ENCODE measurements at regions not wholly inside any gene's neighbourhood (a gene's known extent, or its start where the extent isn't known, plus 50 kb on each side); places are given as distances from the start of the nearest gene placed in this dataset.

DNA sequence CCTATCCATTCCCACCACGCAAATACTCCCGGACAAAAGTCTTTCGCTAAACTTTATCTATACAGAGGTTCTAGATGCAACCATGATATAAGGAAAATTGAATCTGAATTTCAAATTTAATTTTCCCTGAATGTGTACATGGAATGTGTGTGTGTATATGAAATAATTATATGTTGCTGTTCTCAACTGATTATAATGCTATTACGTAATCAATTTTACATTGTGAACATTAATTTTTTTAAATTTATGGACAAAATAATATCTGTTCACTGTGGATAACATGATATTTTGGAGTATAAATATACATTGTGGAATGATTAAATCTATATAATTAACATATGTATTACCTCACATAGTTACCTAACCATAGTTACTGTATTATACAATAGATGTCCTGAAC, 1250.6 kb downstream of the EFNA5 start:
- intact Hi-C loops (cut with DNase I; ENCODE audit: low total_unique reads), result no loop called here
- no peaks in the 10 kb centered on the region for H3K4me1 ChIP-seq
- H3K27ac ChIP-seq, result no peak overlapping the region
- DNase-seq, result no peak
- no peak overlapping the region for H3K4me3 ChIP-seq
- H3K36me3 ChIP-seq, result no peaks in the 10 kb centered on the region
- TF ChIP-seq CTCF (IDR thresholded peaks at IDR 0.05), result no peak
- TF ChIP-seq POLR2A (IDR thresholded peaks at IDR 0.05), result no peak
- TF ChIP-seq POLR2AphosphoS5 (IDR thresholded peaks at IDR 0.05), result no peak
- TF ChIP-seq EP300 (IDR thresholded peaks at IDR 0.05), result no peak
- H3K9me3 ChIP-seq, result peaks cover 0 to 13% (median 8%) of the 10 kb centered on the region in 4 donors
- no peaks in the 10 kb centered on the region for H3K27me3 ChIP-seq
- 60 to 77% (median 74%) methylated on average over 4 of the region's 4 CpGs for WGBS, 5 donors

- Histone ChIP-seq H3K27me3 (no peaks in the 10 kb centered on the region), H3K4me1 (no peaks in the 10 kb centered on the region), H3K4me3 (no peak overlapping the region), H3K36me3 (no peaks in the 10 kb centered on the region), H3K9me3 (peaks cover 0 to 7% (median 5%) of the 10 kb centered on the region in 4 donors), H3K27ac (no peak overlapping the region)
- TF ChIP-seq CTCF (IDR thresholded peaks at IDR 0.05) (no peak), POLR2A (IDR thresholded peaks at IDR 0.05) (no peak), POLR2AphosphoS5 (IDR thresholded peaks at IDR 0.05) (no peak), EP300 (IDR thresholded peaks at IDR 0.05) (no peak)
- no peak for DNase-seq
- WGBS, 5 donors, result 72 to 79% (median 74%) methylated on average over 2 of the region's 2 CpGs
- intact Hi-C loops (cut with DNase I; ENCODE audit: low total_unique reads), result no loop called here
Observed at GRCh38 chr5:106418196-106418595, 1252.5 kb downstream of the EFNA5 start.

- no peak overlapping the region for H3K4me3 ChIP-seq
- no peak for TF ChIP-seq CTCF (IDR thresholded peaks at IDR 0.05)
- H3K27me3 ChIP-seq, result no peaks in the 10 kb centered on the region
- WGBS, 5 donors, result 90 to 95% (median 93%) methylated on average over 6 of the region's 6 CpGs
- no peak overlapping the region for H3K27ac ChIP-seq
- no peaks in the 10 kb centered on the region for H3K4me1 ChIP-seq
- intact Hi-C loops (cut with DNase I; ENCODE audit: low total_unique reads), result no loop called here
- peaks cover 0 to 1% (median 0%) of the 10 kb centered on the region in 4 donors for H3K9me3 ChIP-seq
- DNase-seq, result no peak
- no peaks in the 10 kb centered on the region for H3K36me3 ChIP-seq
Observed at GRCh38 chr5:106417566-106417965, 1253.2 kb downstream of the EFNA5 start.

GRCh38 chr5:106417163-106417562, 1253.6 kb downstream of the EFNA5 start:
- Histone ChIP-seq H3K9me3 (no peaks in the 10 kb centered on the region), H3K27me3 (no peaks in the 10 kb centered on the region), H3K27ac (no peak overlapping the region), H3K4me3 (no peak overlapping the region), H3K4me1 (no peaks in the 10 kb centered on the region), H3K36me3 (no peaks in the 10 kb centered on the region)
- intact Hi-C loops (cut with DNase I; ENCODE audit: low total_unique reads), result no loop called here
- TF ChIP-seq EP300 (IDR thresholded peaks at IDR 0.05), result no peak
- TF ChIP-seq POLR2AphosphoS5 (IDR thresholded peaks at IDR 0.05), result no peak
- TF ChIP-seq CTCF (IDR thresholded peaks at IDR 0.05), result no peak
- no peak for TF ChIP-seq POLR2A (IDR thresholded peaks at IDR 0.05)
- DNase-seq, result no peak
- WGBS, 5 donors, result 86 to 96% (median 88%) methylated on average over 22 of the region's 22 CpGs

Data from stomach (tissue), 8 donors.